ENCODE measurements at regions not wholly inside any gene's neighbourhood (a gene's known extent, or its start where the extent isn't known, plus 50 kb on each side); places are given as distances from the start of the nearest gene placed in this dataset.

GRCh38 chr6:95725344-95725743 is 148.0 kb downstream of the MANEA start:
- intact Hi-C loops (cut with micrococcal nuclease; ENCODE audit: unreplicated experiment) (no loop called here), in situ Hi-C loops (cut with MboI) (no loop called here)
- ATAC-seq, result no peak
- ChIA-PET CTCF (no interaction called here), SMC1A (ENCODE audit: uncharacterized antibody, unreplicated experiment) (no interaction called here), POLR2A (no interaction called here), RAD21 (ENCODE audit: unreplicated experiment) (no interaction called here)
- no TSS peak for BruUV-seq (replicated peaks)
- Histone ChIP-seq H3K79me2 (ENCODE audit: control insufficient read depth, insufficient read depth, low read length) (no peaks in the 10 kb centered on the region), H3K9ac (ENCODE audit: control insufficient read depth, insufficient read depth, low read length) (no peak overlapping the region), H3K4me3 (no peak overlapping the region), H4K20me1 (ENCODE audit: control insufficient read depth, insufficient read depth) (no peaks in the 10 kb centered on the region), H3K36me3 (ENCODE audit: control insufficient read depth in 2 of 2, insufficient read depth in 2 of 2, low read length in 1 of 2) (no peaks in the 10 kb centered on the region), H3K27me3 (replicated peaks in 1 of 2; ENCODE audit: control insufficient read depth in 2 of 2, insufficient read depth in 2 of 2, low read length in 1 of 2) (no peaks in the 10 kb centered on the region), H3K4me2 (ENCODE audit: control insufficient read depth, insufficient read depth) (no peak overlapping the region), H3K9me3 (replicated peaks; ENCODE audit: control insufficient read depth, insufficient read depth, low read length) (no peaks in the 10 kb centered on the region), H3K27ac (ENCODE audit: control insufficient read depth, insufficient read depth) (no peak overlapping the region), H2AFZ (ENCODE audit: control insufficient read depth, low read depth, low read length) (no peak overlapping the region), H3K4me1 (ENCODE audit: control insufficient read depth, insufficient read depth, low read length) (no peaks in the 10 kb centered on the region)
- WGBS (ENCODE audit: insufficient coverage, insufficient replicate concordance, low lambda C conversion rate, missing lambda C conversion rate), result 50% methylated on average over 2 of the region's 2 CpGs
- no peak for TF ChIP-seq GATAD2B (conservative IDR thresholded peaks at IDR 0.05; ENCODE audit: low read depth)
- TF ChIP-seq IRF5 (IDR thresholded peaks at IDR 0.05; ENCODE audit: borderline replicate concordance), result no peak
- no peak for TF ChIP-seq IKZF2 (IDR thresholded peaks at IDR 0.05)
- no peak for TF ChIP-seq JUND (IDR thresholded peaks at IDR 0.05; ENCODE audit: low read depth, low read length)
- TF ChIP-seq, protein P1, sequence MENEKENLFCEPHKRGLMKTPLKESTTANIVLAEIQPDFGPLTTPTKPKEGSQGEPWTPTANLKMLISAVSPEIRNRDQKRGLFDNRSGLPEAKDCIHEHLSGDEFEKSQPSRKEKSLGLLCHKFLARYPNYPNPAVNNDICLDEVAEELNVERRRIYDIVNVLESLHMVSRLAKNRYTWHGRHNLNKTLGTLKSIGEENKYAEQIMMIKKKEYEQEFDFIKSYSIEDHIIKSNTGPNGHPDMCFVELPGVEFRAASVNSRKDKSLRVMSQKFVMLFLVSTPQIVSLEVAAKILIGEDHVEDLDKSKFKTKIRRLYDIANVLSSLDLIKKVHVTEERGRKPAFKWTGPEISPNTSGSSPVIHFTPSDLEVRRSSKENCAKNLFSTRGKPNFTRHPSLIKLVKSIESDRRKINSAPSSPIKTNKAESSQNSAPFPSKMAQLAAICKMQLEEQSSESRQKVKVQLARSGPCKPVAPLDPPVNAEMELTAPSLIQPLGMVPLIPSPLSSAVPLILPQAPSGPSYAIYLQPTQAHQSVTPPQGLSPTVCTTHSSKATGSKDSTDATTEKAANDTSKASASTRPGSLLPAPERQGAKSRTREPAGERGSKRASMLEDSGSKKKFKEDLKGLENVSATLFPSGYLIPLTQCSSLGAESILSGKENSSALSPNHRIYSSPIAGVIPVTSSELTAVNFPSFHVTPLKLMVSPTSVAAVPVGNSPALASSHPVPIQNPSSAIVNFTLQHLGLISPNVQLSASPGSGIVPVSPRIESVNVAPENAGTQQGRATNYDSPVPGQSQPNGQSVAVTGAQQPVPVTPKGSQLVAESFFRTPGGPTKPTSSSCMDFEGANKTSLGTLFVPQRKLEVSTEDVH (IDR thresholded peaks at IDR 0.05; ENCODE audit: low read depth, partially characterized antibody), result no peak
- no peak for TF ChIP-seq NFYA (IDR thresholded peaks at IDR 0.05; ENCODE audit: borderline replicate concordance, low read depth, low read length)
- TF ChIP-seq BCL3 (IDR thresholded peaks at IDR 0.05; ENCODE audit: borderline replicate concordance, insufficient read depth, low read depth, low read length, poor library complexity, severe bottlenecking), result no peak
- no peak for TF ChIP-seq HDGF (IDR thresholded peaks at IDR 0.05)
- no peak for TF ChIP-seq ZNF384 (IDR thresholded peaks at IDR 0.05; ENCODE audit: borderline replicate concordance, low read depth, low read length)
- TF ChIP-seq NFYB (IDR thresholded peaks at IDR 0.05; ENCODE audit: insufficient read depth, low read depth, low read length), result no peak
- no peak for DNase-seq (ENCODE audit: low read depth, low spot score)
- no peak for FAIRE-seq

All from GM12878 (cell line).